ENCODE measurements at regions not wholly inside any gene's neighbourhood (a gene's known extent, or its start where the extent isn't known, plus 50 kb on each side); places are given as distances from the start of the nearest gene placed in this dataset.

- TF ChIP-seq ZBTB21 (CRISPR knock-in tag; IDR thresholded peaks at IDR 0.05) (no peak), SP4 (CRISPR knock-in tag; IDR thresholded peaks at IDR 0.05) (no peak), ZNF317 (CRISPR knock-in tag; IDR thresholded peaks at IDR 0.05) (no peak), ZNF292 (CRISPR knock-in tag; IDR thresholded peaks at IDR 0.05; ENCODE audit: borderline replicate concordance, low read depth) (no peak), HDAC6 (IDR thresholded peaks at IDR 0.05; ENCODE audit: low read depth, low read length) (no peak), ZNF775 (CRISPR knock-in tag; IDR thresholded peaks at IDR 0.05; ENCODE audit: borderline replicate concordance) (no peak), CTCF (CRISPR knock-in tag; IDR thresholded peaks at IDR 0.05) (no peak), PAWR (CRISPR knock-in tag; IDR thresholded peaks at IDR 0.05; ENCODE audit: borderline replicate concordance) (no peak), TAF1 (CRISPR knock-in tag; IDR thresholded peaks at IDR 0.05) (no peak), PAX8 (CRISPR knock-in tag; IDR thresholded peaks at IDR 0.05; ENCODE audit: borderline replicate concordance) (no peak)
Observed at GRCh38 chr3:31025541-31025940, 131.1 kb upstream of the GADL1 start.

Measured in HepG2 (cell line).